ENCODE measurements at regions not wholly inside any gene's neighbourhood (a gene's known extent, or its start where the extent isn't known, plus 50 kb on each side); places are given as distances from the start of the nearest gene placed in this dataset.

DNA sequence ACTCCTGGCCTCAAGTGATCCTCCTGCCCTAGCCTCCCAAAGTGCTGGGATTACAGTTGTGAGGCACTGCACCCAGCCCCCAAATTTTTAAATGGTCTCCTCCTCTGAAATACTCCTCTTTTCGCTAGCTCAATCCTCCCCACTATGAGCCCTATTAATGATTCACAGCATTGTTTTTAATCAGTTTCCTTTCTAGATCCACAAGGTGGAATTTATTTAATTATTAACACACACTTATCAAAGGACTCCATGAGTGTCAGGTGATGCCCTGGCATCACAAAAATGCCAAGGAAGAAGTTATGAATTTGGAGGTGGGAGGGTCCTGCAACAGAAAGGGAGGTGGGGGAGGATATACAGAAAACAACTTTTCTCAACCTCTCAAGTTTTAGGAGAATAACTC lies 806.5 kb downstream of the PRELID2 start:
- TF ChIP-seq, protein P1, sequence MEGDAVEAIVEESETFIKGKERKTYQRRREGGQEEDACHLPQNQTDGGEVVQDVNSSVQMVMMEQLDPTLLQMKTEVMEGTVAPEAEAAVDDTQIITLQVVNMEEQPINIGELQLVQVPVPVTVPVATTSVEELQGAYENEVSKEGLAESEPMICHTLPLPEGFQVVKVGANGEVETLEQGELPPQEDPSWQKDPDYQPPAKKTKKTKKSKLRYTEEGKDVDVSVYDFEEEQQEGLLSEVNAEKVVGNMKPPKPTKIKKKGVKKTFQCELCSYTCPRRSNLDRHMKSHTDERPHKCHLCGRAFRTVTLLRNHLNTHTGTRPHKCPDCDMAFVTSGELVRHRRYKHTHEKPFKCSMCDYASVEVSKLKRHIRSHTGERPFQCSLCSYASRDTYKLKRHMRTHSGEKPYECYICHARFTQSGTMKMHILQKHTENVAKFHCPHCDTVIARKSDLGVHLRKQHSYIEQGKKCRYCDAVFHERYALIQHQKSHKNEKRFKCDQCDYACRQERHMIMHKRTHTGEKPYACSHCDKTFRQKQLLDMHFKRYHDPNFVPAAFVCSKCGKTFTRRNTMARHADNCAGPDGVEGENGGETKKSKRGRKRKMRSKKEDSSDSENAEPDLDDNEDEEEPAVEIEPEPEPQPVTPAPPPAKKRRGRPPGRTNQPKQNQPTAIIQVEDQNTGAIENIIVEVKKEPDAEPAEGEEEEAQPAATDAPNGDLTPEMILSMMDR (IDR thresholded peaks at IDR 0.05), result no peak
- TF ChIP-seq POLR2A (IDR thresholded peaks at IDR 0.05), result no peak

Data from heart left ventricle (tissue), 13 donors.